ENCODE measurements at regions not wholly inside any gene's neighbourhood (a gene's known extent, or its start where the extent isn't known, plus 50 kb on each side); places are given as distances from the start of the nearest gene placed in this dataset.

- Histone ChIP-seq H3K27me3 (ENCODE audit: insufficient read depth, low read length) (no peaks in the 10 kb centered on the region), H3K79me2 (ENCODE audit: insufficient read depth, low read length) (no peaks in the 10 kb centered on the region), H3K36me3 (ENCODE audit: insufficient read depth, low read length) (no peaks in the 10 kb centered on the region), H3K4me2 (ENCODE audit: insufficient read depth, low read length) (no peak overlapping the region), H4K20me1 (ENCODE audit: insufficient read depth, low read length) (no peaks in the 10 kb centered on the region), H3K4me3 (ENCODE audit: insufficient read depth, low read length) (no peak overlapping the region), H3K9me3 (ENCODE audit: low read depth, low read length) (no peaks in the 10 kb centered on the region), H3K4me1 (ENCODE audit: insufficient read depth, low read length) (no peaks in the 10 kb centered on the region), H2AFZ (ENCODE audit: low read length) (no peak overlapping the region), H3K27ac (ENCODE audit: low read depth, low read length) (no peak overlapping the region)
- no peak for TF ChIP-seq CTCF (IDR thresholded peaks at IDR 0.05; ENCODE audit: extremely low read depth, low read depth, low read length)
- no peak for DNase-seq (ENCODE audit: insufficient read length, low spot score, missing footprints)
These were observed 173.9 kb downstream of the CALCRL start for GRCh38 chr2:187274146-187274545.

- H3K4me1 ChIP-seq (ENCODE audit: insufficient read depth, low read length): no peaks in the 10 kb centered on the region
- no peak for DNase-seq (ENCODE audit: insufficient read length, low spot score, missing footprints)
- no peak for TF ChIP-seq CTCF (IDR thresholded peaks at IDR 0.05; ENCODE audit: extremely low read depth, low read depth, low read length)
- no peak overlapping the region for H3K4me2 ChIP-seq (ENCODE audit: insufficient read depth, low read length)
- no peak overlapping the region for H3K27ac ChIP-seq (ENCODE audit: low read depth, low read length)
- no peaks in the 10 kb centered on the region for H3K27me3 ChIP-seq (ENCODE audit: insufficient read depth, low read length)
- H4K20me1 ChIP-seq (ENCODE audit: insufficient read depth, low read length): no peaks in the 10 kb centered on the region
- no peaks in the 10 kb centered on the region for H3K79me2 ChIP-seq (ENCODE audit: insufficient read depth, low read length)
- H3K9me3 ChIP-seq (ENCODE audit: low read depth, low read length): no peaks in the 10 kb centered on the region
- no peaks in the 10 kb centered on the region for H3K36me3 ChIP-seq (ENCODE audit: insufficient read depth, low read length)
- no peak overlapping the region for H2AFZ ChIP-seq (ENCODE audit: low read length)
- H3K4me3 ChIP-seq (ENCODE audit: insufficient read depth, low read length): no peak overlapping the region
These were observed 175.8 kb downstream of the CALCRL start for GRCh38 chr2:187272255-187272654.

GRCh38 chr2:187271825-187272224, 176.2 kb downstream of the CALCRL start:
- no peaks in the 10 kb centered on the region for H3K36me3 ChIP-seq (ENCODE audit: insufficient read depth, low read length)
- no peaks in the 10 kb centered on the region for H3K9me3 ChIP-seq (ENCODE audit: low read depth, low read length)
- no peak overlapping the region for H3K4me2 ChIP-seq (ENCODE audit: insufficient read depth, low read length)
- no peaks in the 10 kb centered on the region for H4K20me1 ChIP-seq (ENCODE audit: insufficient read depth, low read length)
- H2AFZ ChIP-seq (ENCODE audit: low read length): no peak overlapping the region
- no peak overlapping the region for H3K4me3 ChIP-seq (ENCODE audit: insufficient read depth, low read length)
- no peak for TF ChIP-seq CTCF (IDR thresholded peaks at IDR 0.05; ENCODE audit: extremely low read depth, low read depth, low read length)
- H3K4me1 ChIP-seq (ENCODE audit: insufficient read depth, low read length): no peaks in the 10 kb centered on the region
- no peaks in the 10 kb centered on the region for H3K79me2 ChIP-seq (ENCODE audit: insufficient read depth, low read length)
- H3K27ac ChIP-seq (ENCODE audit: low read depth, low read length): no peak overlapping the region
- DNase-seq (ENCODE audit: insufficient read length, low spot score, missing footprints): no peak
- H3K27me3 ChIP-seq (ENCODE audit: insufficient read depth, low read length): no peaks in the 10 kb centered on the region

- H3K4me2 ChIP-seq (ENCODE audit: insufficient read depth, low read length): no peak overlapping the region
- no peaks in the 10 kb centered on the region for H3K36me3 ChIP-seq (ENCODE audit: insufficient read depth, low read length)
- no peaks in the 10 kb centered on the region for H3K9me3 ChIP-seq (ENCODE audit: low read depth, low read length)
- no peak overlapping the region for H3K4me3 ChIP-seq (ENCODE audit: insufficient read depth, low read length)
- no peak overlapping the region for H3K27ac ChIP-seq (ENCODE audit: low read depth, low read length)
- no peaks in the 10 kb centered on the region for H3K4me1 ChIP-seq (ENCODE audit: insufficient read depth, low read length)
- no peak overlapping the region for H2AFZ ChIP-seq (ENCODE audit: low read length)
- no peak for DNase-seq (ENCODE audit: insufficient read length, low spot score, missing footprints)
- H3K27me3 ChIP-seq (ENCODE audit: insufficient read depth, low read length): no peaks in the 10 kb centered on the region
- no peak for TF ChIP-seq CTCF (IDR thresholded peaks at IDR 0.05; ENCODE audit: extremely low read depth, low read depth, low read length)
- no peaks in the 10 kb centered on the region for H3K79me2 ChIP-seq (ENCODE audit: insufficient read depth, low read length)
- H4K20me1 ChIP-seq (ENCODE audit: insufficient read depth, low read length): no peaks in the 10 kb centered on the region
These were observed 181.4 kb downstream of the CALCRL start for GRCh38 chr2:187266645-187267044.
